ENCODE measurements at regions not wholly inside any gene's neighbourhood (a gene's known extent, or its start where the extent isn't known, plus 50 kb on each side); places are given as distances from the start of the nearest gene placed in this dataset.

GRCh38 chr6:131450861-131451260, 122.2 kb upstream of the ARG1 start:
- no peak for TF ChIP-seq POLR2AphosphoS5 (IDR thresholded peaks at IDR 0.05; ENCODE audit: borderline replicate concordance, low read depth, low read length)
- no peak for TF ChIP-seq EZH2 (IDR thresholded peaks at IDR 0.05)
